Neural progenitor cell (in vitro differentiated cells): ENCODE measurements at regions not wholly inside any gene's neighbourhood (a gene's known extent, or its start where the extent isn't known, plus 50 kb on each side); places are given as distances from the start of the nearest gene placed in this dataset.

Source experiments
- DNase-seq: peaks from one replicate; pipeline ENCODE4 v3.0.0-alpha.2; 2016; ENCODE audit warnings: low spot score
- H2AFZ ChIP-seq: fragments of 200-600 bp; sonication (generic); replicated peaks from 2 replicates; pipeline ENCODE4 v1.6.1; 2016; ENCODE audit warnings: antibody characterized with exemption
- H3F3A ChIP-seq: fragments of 200-600 bp; sonication (generic); 2 replicates; pipeline ENCODE4 v1.6.1; 2016; ENCODE audit warnings: antibody characterized with exemption, low read depth
- H3K27ac ChIP-seq: fragments of 200-600 bp; sonication (generic); 2 replicates; pipeline ENCODE4 v1.5.1; 2016; ENCODE audit warnings: mild to moderate bottlenecking
- H3K27me3 ChIP-seq: fragments of 200-600 bp; sonication (generic); 2 replicates; pipeline ENCODE4 v1.6.1; 2016; ENCODE audit warnings: mild to moderate bottlenecking, moderate library complexity
- H3K36me3 ChIP-seq: fragments of 200-600 bp; sonication (generic); 2 replicates; pipeline ENCODE4 v1.5.1; 2016
- H3K4me1 ChIP-seq: fragments of 200-600 bp; sonication (generic); 2 replicates; pipeline ENCODE4 v1.6.1; 2016; ENCODE audit warnings: mixed run types
- H3K4me2 ChIP-seq: fragments of 200-600 bp; sonication (generic); 2 replicates; pipeline ENCODE4 v1.6.1; 2016
- H3K4me3 ChIP-seq: fragments of 200-600 bp; sonication (generic); 2 replicates; pipeline ENCODE4 v1.5.1; 2016
- H3K79me2 ChIP-seq: fragments of 200-600 bp; sonication (generic); 2 replicates; pipeline ENCODE4 v1.6.1; 2016; ENCODE audit warnings: low read depth
- H3K9ac ChIP-seq: fragments of 200-600 bp; sonication (generic); 2 replicates; pipeline ENCODE4 v1.6.1; 2016
- H3K9me3 ChIP-seq: fragments of 200-600 bp; sonication (generic); 2 replicates; pipeline ENCODE4 v1.5.1; 2016; ENCODE audit warnings: low read depth
- H4K20me1 ChIP-seq: fragments of 200-600 bp; sonication (generic); 2 replicates; pipeline ENCODE4 v1.6.1; 2016; ENCODE audit warnings: low read depth
- H3K27ac Mint-ChIP-seq: 3 replicates; pipeline ENCODE4 v1.8.0; 2021; ENCODE audit warnings: mixed read lengths
- H3K27me3 Mint-ChIP-seq: 2 replicates; pipeline ENCODE4 v1.8.0; 2022; ENCODE audit warnings: low read depth, mild to moderate bottlenecking, inconsistent platforms, moderate library complexity, mixed read lengths; ENCODE audit not compliant: insufficient read depth
- H3K36me3 Mint-ChIP-seq: 3 replicates; pipeline ENCODE4 v1.8.0; 2021; ENCODE audit warnings: mixed read lengths
- H3K4me1 Mint-ChIP-seq: 3 replicates; pipeline ENCODE4 v1.8.0; 2021; ENCODE audit warnings: mixed read lengths
- H3K4me3 Mint-ChIP-seq: 3 replicates; pipeline ENCODE4 v1.8.0; 2021; ENCODE audit warnings: mild to moderate bottlenecking, moderate library complexity, mixed read lengths
- H3K9me3 Mint-ChIP-seq: 3 replicates; pipeline ENCODE4 v1.8.0; 2020; ENCODE audit warnings: mixed read lengths
- CTCF ChIP-seq: fragments of 200-600 bp; sonication (generic); IDR thresholded peaks from 2 replicates; pipeline ENCODE4 v1.5.1; 2017; ENCODE audit warnings: antibody characterized with exemption, mild to moderate bottlenecking
- EZH2 ChIP-seq: fragments of 200-600 bp; sonication (generic); IDR thresholded peaks from 2 replicates; pipeline ENCODE4 v1.6.1; 2017; ENCODE audit warnings: antibody characterized with exemption, mild to moderate bottlenecking, moderate library complexity
- EZH2phosphoT487 ChIP-seq: fragments of 200-600 bp; sonication (generic); IDR thresholded peaks from 2 replicates; pipeline ENCODE4 v1.6.1; 2017; ENCODE audit warnings: antibody characterized with exemption

- Mint-ChIP-seq H3K36me3 (peaks cover 3% of the 10 kb centered on the region), H3K4me3 (no peak overlapping the region), H3K4me1 (no peaks in the 10 kb centered on the region), H3K9me3 (peaks cover 12% of the 10 kb centered on the region), H3K27me3 (no peaks in the 10 kb centered on the region), H3K27ac (no peak overlapping the region)
- Histone ChIP-seq H3K9me3 (peaks cover 5% of the 10 kb centered on the region), H3F3A (no peaks in the 10 kb centered on the region), H3K27me3 (no peaks in the 10 kb centered on the region), H3K4me2 (no peak overlapping the region), H2AFZ (no peak overlapping the region), H3K9ac (no peak overlapping the region), H3K36me3 (no peaks in the 10 kb centered on the region), H3K79me2 (no peaks in the 10 kb centered on the region), H3K4me3 (no peak overlapping the region), H3K4me1 (no peaks in the 10 kb centered on the region), H4K20me1 (no peaks in the 10 kb centered on the region), H3K27ac (no peak overlapping the region)
- no peak for DNase-seq
- TF ChIP-seq EZH2phosphoT487 (no peak), EZH2 (no peak), CTCF (no peak)
Measured at GRCh38 chr10:4265964-4266363, 481.0 kb upstream of the KLF6 start.

- H3K4me3 Mint-ChIP-seq: no peak overlapping the region
- Histone ChIP-seq H3K4me3 (no peak overlapping the region), H3K4me2 (no peak overlapping the region), H2AFZ (no peak overlapping the region), H3K9ac (no peak overlapping the region), H3K4me1 (no peaks in the 10 kb centered on the region), H4K20me1 (no peaks in the 10 kb centered on the region), H3K36me3 (no peaks in the 10 kb centered on the region), H3F3A (no peaks in the 10 kb centered on the region), H3K79me2 (no peaks in the 10 kb centered on the region), H3K27ac (no peak overlapping the region), H3K9me3 (no peaks in the 10 kb centered on the region), H3K27me3 (no peaks in the 10 kb centered on the region)
- H3K36me3 Mint-ChIP-seq: peaks cover 3% of the 10 kb centered on the region
- no peak overlapping the region for H3K27ac Mint-ChIP-seq
- no peak for TF ChIP-seq CTCF
- DNase-seq: no peak
- H3K4me1 Mint-ChIP-seq: no peaks in the 10 kb centered on the region
- H3K9me3 Mint-ChIP-seq: peaks cover 3% of the 10 kb centered on the region
- peaks cover 3% of the 10 kb centered on the region for H3K27me3 Mint-ChIP-seq
Measured at GRCh38 chr10:4264209-4264865, 479.3 kb upstream of the KLF6 start.

GRCh38 chr10:4263601-4263921 is 478.6 kb upstream of the KLF6 start:
- Histone ChIP-seq H3F3A (no peaks in the 10 kb centered on the region), H3K4me3 (no peak overlapping the region), H3K4me2 (no peak overlapping the region), H3K36me3 (no peaks in the 10 kb centered on the region), H3K27me3 (no peaks in the 10 kb centered on the region), H3K79me2 (no peaks in the 10 kb centered on the region), H2AFZ (peak overlapping the region; percentile 24), H4K20me1 (no peaks in the 10 kb centered on the region), H3K9me3 (no peaks in the 10 kb centered on the region), H3K9ac (no peak overlapping the region), H3K27ac (no peak overlapping the region), H3K4me1 (no peaks in the 10 kb centered on the region)
- Mint-ChIP-seq H3K4me1 (no peaks in the 10 kb centered on the region), H3K4me3 (no peak overlapping the region), H3K27ac (no peak overlapping the region), H3K27me3 (peaks cover 3% of the 10 kb centered on the region), H3K36me3 (no peaks in the 10 kb centered on the region), H3K9me3 (no peaks in the 10 kb centered on the region)
- TF ChIP-seq EZH2 (no peak), CTCF (no peak), EZH2phosphoT487 (no peak)
- no peak for DNase-seq
